PFSK-1 (cell line): ENCODE measurements at regions not wholly inside any gene's neighbourhood (a gene's known extent, or its start where the extent isn't known, plus 50 kb on each side); places are given as distances from the start of the nearest gene placed in this dataset.

ENCODE experiments used
- FOXP2 ChIP-seq: optimal IDR thresholded peaks from 2 replicates; pipeline ENCODE3; 2011; ENCODE audit warnings: borderline replicate concordance, control low read depth, inconsistent platforms; ENCODE audit not compliant: insufficient read depth; ENCODE audit errors: extremely low read length, extremely low read depth
- POLR2AphosphoS5 ChIP-seq: IDR thresholded peaks from 2 replicates; pipeline ENCODE4 v1.6.1; 2012; ENCODE audit warnings: low read depth, mild to moderate bottlenecking, control low read depth, low read length, moderate library complexity
- SIN3A ChIP-seq: IDR thresholded peaks from 2 replicates; pipeline ENCODE4 v1.6.1; 2012; ENCODE audit warnings: mild to moderate bottlenecking, low read length, moderate library complexity, borderline replicate concordance; ENCODE audit not compliant: insufficient read depth
- TAF1 ChIP-seq: IDR thresholded peaks from 2 replicates; pipeline ENCODE4 v1.6.1; 2012; ENCODE audit warnings: low read length, control low read depth, borderline replicate concordance; ENCODE audit not compliant: insufficient read depth
- TF ChIP-seq, protein P1 (sequence below), 2 experiments: IDR thresholded peaks; 2 replicates each; pipeline versions ENCODE4 v1.6.1 to v1.8.0; 2011 to 2012; ENCODE audit warnings: low read depth in 2 of 2, low read length in 2 of 2, control low read depth in 1 of 2, inconsistent platforms in 1 of 2, mild to moderate bottlenecking in 1 of 2, moderate library complexity in 1 of 2; ENCODE audit not compliant: insufficient read depth in 1 of 2

- TF ChIP-seq FOXP2 (no peak), TAF1 (no peak), SIN3A (no peak), POLR2AphosphoS5 (no peak)
- TF ChIP-seq, protein P1, sequence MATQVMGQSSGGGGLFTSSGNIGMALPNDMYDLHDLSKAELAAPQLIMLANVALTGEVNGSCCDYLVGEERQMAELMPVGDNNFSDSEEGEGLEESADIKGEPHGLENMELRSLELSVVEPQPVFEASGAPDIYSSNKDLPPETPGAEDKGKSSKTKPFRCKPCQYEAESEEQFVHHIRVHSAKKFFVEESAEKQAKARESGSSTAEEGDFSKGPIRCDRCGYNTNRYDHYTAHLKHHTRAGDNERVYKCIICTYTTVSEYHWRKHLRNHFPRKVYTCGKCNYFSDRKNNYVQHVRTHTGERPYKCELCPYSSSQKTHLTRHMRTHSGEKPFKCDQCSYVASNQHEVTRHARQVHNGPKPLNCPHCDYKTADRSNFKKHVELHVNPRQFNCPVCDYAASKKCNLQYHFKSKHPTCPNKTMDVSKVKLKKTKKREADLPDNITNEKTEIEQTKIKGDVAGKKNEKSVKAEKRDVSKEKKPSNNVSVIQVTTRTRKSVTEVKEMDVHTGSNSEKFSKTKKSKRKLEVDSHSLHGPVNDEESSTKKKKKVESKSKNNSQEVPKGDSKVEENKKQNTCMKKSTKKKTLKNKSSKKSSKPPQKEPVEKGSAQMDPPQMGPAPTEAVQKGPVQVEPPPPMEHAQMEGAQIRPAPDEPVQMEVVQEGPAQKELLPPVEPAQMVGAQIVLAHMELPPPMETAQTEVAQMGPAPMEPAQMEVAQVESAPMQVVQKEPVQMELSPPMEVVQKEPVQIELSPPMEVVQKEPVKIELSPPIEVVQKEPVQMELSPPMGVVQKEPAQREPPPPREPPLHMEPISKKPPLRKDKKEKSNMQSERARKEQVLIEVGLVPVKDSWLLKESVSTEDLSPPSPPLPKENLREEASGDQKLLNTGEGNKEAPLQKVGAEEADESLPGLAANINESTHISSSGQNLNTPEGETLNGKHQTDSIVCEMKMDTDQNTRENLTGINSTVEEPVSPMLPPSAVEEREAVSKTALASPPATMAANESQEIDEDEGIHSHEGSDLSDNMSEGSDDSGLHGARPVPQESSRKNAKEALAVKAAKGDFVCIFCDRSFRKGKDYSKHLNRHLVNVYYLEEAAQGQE (IDR thresholded peaks at IDR 0.05; ENCODE audit: insufficient read depth in 1 of 2, low read depth in 2 of 2, low read length in 2 of 2), result no peak
Measured at GRCh38 chr6:98484696-98485095, 349.7 kb upstream of the POU3F2 start.

GRCh38 chr6:98485593-98485992 lies 348.8 kb upstream of the POU3F2 start:
- TF ChIP-seq POLR2AphosphoS5, result no peak
- TF ChIP-seq, protein P1 (IDR thresholded peaks at IDR 0.05; ENCODE audit: insufficient read depth in 1 of 2, low read depth in 2 of 2, low read length in 2 of 2), result no peak

- TF ChIP-seq FOXP2 (no peak), POLR2AphosphoS5 (no peak), TAF1 (no peak), SIN3A (no peak)
- TF ChIP-seq, protein P1 (IDR thresholded peaks at IDR 0.05; ENCODE audit: insufficient read depth in 1 of 2, low read depth in 2 of 2, low read length in 2 of 2), result no peak
Measured at GRCh38 chr6:98486057-98486456, 348.3 kb upstream of the POU3F2 start.

GRCh38 chr6:98487612-98488011 lies 346.8 kb upstream of the POU3F2 start:
- TF ChIP-seq POLR2AphosphoS5 (no peak), TAF1 (no peak), SIN3A (no peak), FOXP2 (no peak)
- TF ChIP-seq, protein P1 (IDR thresholded peaks at IDR 0.05; ENCODE audit: insufficient read depth in 1 of 2, low read depth in 2 of 2, low read length in 2 of 2), result no peak

DNA sequence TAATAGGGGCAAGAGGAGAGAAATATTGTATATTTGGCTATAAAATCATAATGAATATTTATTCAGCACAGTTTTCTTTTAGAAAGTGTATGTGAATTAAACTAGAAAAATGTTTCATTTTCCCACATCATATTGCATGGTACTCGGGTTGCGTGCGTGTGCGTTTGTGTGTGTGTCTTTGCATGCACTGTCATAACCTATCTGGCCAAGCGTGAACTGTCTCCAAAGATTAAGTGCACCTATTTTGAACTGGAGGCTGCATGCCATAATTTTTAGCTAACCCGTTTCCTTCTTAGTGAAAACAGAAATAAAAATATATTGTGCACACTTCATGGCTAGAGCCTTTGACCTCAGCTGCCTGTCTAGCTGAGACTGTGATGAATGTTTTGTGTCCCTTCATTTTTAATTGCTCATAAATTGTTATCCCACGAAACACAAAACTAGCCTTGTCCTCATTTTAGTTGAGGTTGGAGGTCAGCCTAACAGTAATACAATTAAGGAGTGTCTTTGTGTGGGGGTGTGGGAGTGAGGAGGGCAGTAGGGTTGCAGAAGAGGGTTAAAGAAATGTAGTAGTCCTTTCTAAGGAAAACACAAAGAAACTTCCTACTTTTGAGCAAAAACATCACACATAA lies 336.1 kb upstream of the POU3F2 start:
- no peak for TF ChIP-seq SIN3A
- TF ChIP-seq TAF1, result no peak
